ENCODE measurements at regions not wholly inside any gene's neighbourhood (a gene's known extent, or its start where the extent isn't known, plus 50 kb on each side); places are given as distances from the start of the nearest gene placed in this dataset.

DNA sequence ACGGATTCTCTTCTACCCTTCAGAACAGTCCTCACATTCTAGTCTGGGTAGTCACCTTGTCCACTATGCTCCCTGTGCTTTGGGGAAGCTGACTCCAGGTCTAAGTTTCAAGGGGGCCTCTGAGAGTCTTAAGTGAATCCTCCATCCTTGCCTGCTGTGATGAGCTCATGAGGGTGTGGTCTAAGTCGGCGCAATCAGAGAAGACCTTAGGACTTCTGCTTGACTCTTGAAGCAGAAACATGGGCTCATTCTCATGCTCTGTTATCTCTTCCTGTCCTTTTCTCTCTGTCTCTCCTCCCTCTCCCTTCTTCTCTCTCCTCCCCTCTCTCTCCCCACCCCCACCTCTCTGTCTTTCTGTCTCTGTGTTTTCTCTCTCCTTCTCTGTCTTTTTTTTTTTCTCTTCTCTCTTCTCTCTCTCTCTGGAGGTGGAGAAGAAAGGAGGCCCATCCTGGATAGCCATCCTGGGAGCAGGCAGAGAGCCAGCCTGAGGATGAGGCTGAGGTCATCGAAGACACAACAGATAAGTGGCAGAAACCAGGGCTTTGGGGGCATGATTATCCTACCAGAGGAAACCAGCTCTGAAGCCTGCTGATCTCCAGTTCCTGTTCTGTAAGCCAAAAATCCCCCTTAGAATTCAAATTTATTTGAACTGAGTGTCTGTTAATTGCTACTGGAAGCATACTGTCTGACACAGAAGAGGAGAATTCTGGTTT lies 245.6 kb downstream of the SIPA1L2 start:
- Histone ChIP-seq H3K4me3 (ENCODE audit: low read depth in 1 of 5, low read length in 5 of 5) (no peak overlapping the region), H3K4me1 (ENCODE audit: control insufficient read depth in 5 of 5, insufficient read depth in 5 of 5, low read length in 5 of 5) (no peaks in the 10 kb centered on the region), H3K9me3 (ENCODE audit: control insufficient read depth in 5 of 5, low read length in 5 of 5) (no peaks in the 10 kb centered on the region), H3K27me3 (ENCODE audit: control insufficient read depth in 5 of 5, insufficient read depth in 4 of 5, low read length in 5 of 5) (peaks cover 0 to 4% (median 0%) of the 10 kb centered on the region in 5 donors), H3K27ac (ENCODE audit: low read depth, low read length) (no peak overlapping the region), H3K36me3 (ENCODE audit: control insufficient read depth in 5 of 5, insufficient read depth in 5 of 5, low read length in 5 of 5) (no peaks in the 10 kb centered on the region), H3K9ac (ENCODE audit: low read length in 5 of 5) (no peak overlapping the region)

DNA sequence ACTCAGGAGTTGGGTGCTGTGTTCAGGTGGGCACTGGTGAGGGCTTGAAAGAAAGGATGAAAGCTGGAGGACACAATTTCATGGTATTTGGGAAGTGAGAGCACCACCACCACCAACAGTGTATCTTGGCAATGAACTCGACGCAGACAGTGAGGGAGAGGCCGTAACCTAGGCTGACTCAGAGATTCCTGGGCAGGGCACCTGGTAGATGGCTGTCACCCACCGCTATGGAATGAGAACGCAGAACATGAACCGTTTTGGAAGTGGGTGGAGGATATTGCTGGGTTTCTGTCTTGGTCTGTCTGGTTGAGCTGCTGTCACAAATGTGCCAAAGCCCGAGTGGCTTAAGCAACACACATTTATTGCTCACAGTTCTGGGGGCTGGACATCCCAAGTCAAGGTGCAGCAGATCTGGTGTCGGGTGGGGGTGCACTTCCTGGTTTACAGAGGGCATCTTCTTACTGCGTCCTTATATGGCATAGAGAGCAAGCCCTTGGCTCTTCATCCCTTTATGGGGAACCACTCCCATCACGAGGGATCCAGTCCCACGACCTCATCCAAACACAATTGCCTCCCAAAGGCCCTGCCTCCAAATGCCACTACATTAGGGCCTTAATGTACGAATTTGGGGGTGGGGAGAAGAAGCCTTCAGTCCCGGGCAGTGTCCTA lies 246.3 kb downstream of the SIPA1L2 start:
- H3K9me3 ChIP-seq (ENCODE audit: control insufficient read depth in 5 of 5, low read length in 5 of 5), result no peaks in the 10 kb centered on the region
- no peak overlapping the region for H3K27ac ChIP-seq (ENCODE audit: low read depth, low read length)
- peaks cover 0 to 6% (median 3%) of the 10 kb centered on the region in 5 donors for H3K4me1 ChIP-seq (ENCODE audit: control insufficient read depth in 5 of 5, insufficient read depth in 5 of 5, low read length in 5 of 5)
- H3K9ac ChIP-seq (ENCODE audit: low read length in 5 of 5), result no peak overlapping the region
- H3K4me3 ChIP-seq (ENCODE audit: low read depth in 1 of 5, low read length in 5 of 5), result no peak overlapping the region
- H3K27me3 ChIP-seq (ENCODE audit: control insufficient read depth in 5 of 5, insufficient read depth in 4 of 5, low read length in 5 of 5), result peaks cover 0 to 4% (median 0%) of the 10 kb centered on the region in 5 donors
- H3K36me3 ChIP-seq (ENCODE audit: control insufficient read depth in 5 of 5, insufficient read depth in 5 of 5, low read length in 5 of 5), result no peaks in the 10 kb centered on the region

DNA sequence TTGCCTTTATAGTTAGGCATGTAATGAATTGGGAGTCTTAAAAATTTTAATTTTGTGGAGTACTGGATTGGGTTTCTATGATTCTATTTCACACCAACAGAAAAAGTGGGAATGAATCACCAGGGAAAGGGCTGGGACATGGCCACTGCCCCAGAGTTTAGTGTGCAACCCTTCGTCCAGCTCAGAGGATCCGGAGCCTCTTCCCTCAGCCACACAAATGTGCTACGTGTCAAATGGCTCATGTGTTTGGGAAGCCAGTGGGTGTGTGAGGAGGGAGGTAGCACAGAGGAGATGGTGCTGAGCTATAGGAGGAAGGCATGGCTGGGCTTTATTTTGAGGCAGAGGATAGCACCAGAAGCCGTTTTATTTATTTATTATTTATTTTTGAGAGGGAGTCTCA lies 247.3 kb downstream of the SIPA1L2 start:
- Histone ChIP-seq H3K9me3 (ENCODE audit: control insufficient read depth in 5 of 5, low read length in 5 of 5) (no peaks in the 10 kb centered on the region), H3K4me1 (ENCODE audit: control insufficient read depth in 5 of 5, insufficient read depth in 5 of 5, low read length in 5 of 5) (peaks cover 5 to 14% (median 10%) of the 10 kb centered on the region in 5 donors), H3K9ac (ENCODE audit: low read length in 5 of 5) (no peak overlapping the region), H3K27ac (ENCODE audit: low read depth, low read length) (no peak overlapping the region), H3K27me3 (ENCODE audit: control insufficient read depth in 5 of 5, insufficient read depth in 4 of 5, low read length in 5 of 5) (peaks cover 0 to 4% (median 0%) of the 10 kb centered on the region in 5 donors), H3K4me3 (ENCODE audit: low read depth in 1 of 5, low read length in 5 of 5) (no peak overlapping the region), H3K36me3 (ENCODE audit: control insufficient read depth in 5 of 5, insufficient read depth in 5 of 5, low read length in 5 of 5) (no peaks in the 10 kb centered on the region)

DNA sequence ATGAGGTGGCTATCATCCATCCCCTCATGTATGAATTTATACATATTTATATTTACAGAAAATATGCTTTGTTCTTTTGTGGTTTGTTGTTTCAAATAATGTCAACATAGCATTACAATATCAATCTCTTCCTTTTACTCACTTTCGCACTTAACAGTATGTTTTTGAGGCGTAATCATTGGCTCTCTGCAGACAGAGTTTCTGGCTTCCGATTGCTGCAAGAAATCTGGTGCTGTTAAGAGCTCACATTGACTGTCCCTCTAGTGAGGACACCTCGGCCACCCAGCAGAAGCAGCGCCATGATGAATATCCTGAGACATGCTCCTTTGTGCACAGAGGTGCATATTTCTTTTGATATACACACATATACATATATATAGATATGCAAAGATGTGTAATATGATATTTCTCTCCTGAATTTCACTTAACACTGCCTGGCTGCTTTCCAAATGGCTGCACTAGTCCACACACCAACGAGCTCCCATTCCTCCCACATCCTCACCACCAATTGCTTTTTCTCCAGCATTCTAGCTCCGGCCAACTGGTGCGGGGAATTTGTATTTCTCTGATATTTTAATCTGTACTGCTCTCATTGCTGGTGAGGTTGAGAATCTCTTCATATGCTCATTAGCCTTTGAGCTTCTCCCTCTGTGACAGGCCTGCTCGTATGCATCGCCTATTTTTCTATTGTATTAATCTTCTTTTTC lies 248.4 kb downstream of the SIPA1L2 start:
- H3K9me3 ChIP-seq (ENCODE audit: control insufficient read depth in 5 of 5, low read length in 5 of 5), result no peaks in the 10 kb centered on the region
- peaks cover 0 to 4% (median 0%) of the 10 kb centered on the region in 5 donors for H3K27me3 ChIP-seq (ENCODE audit: control insufficient read depth in 5 of 5, insufficient read depth in 4 of 5, low read length in 5 of 5)
- H3K27ac ChIP-seq (ENCODE audit: low read depth, low read length), result no peak overlapping the region
- H3K36me3 ChIP-seq (ENCODE audit: control insufficient read depth in 5 of 5, insufficient read depth in 5 of 5, low read length in 5 of 5), result no peaks in the 10 kb centered on the region
- peaks cover 6 to 23% (median 13%) of the 10 kb centered on the region in 5 donors for H3K4me1 ChIP-seq (ENCODE audit: control insufficient read depth in 5 of 5, insufficient read depth in 5 of 5, low read length in 5 of 5)
- no peak overlapping the region for H3K9ac ChIP-seq (ENCODE audit: low read length in 5 of 5)
- H3K4me3 ChIP-seq (ENCODE audit: low read depth in 1 of 5, low read length in 5 of 5), result no peak overlapping the region

DNA sequence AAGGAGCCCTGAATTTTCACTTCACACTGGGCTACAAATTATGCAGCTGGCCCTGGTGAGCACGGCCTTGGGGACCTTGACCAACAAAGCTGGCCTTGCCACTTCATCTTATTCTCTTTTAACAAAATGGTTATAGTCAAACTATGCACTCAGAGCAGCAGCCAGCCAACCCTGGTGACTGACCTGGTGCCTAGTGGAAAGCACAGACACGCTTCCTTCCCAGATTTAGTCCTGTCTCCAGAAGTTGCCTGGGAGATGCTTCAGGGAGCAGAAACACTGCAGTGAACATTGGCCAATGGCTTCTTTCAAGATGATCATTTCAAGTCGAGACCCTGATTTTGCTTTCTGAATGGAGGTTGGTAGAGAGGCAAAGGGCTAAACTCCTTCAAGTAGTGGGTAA lies 249.3 kb downstream of the SIPA1L2 start:
- peaks cover 6 to 24% (median 13%) of the 10 kb centered on the region in 5 donors for H3K4me1 ChIP-seq (ENCODE audit: control insufficient read depth in 5 of 5, insufficient read depth in 5 of 5, low read length in 5 of 5)
- H3K27me3 ChIP-seq (ENCODE audit: control insufficient read depth in 5 of 5, insufficient read depth in 4 of 5, low read length in 5 of 5), result peaks cover 0 to 4% (median 0%) of the 10 kb centered on the region in 5 donors
- no peak overlapping the region for H3K27ac ChIP-seq (ENCODE audit: low read depth, low read length)
- no peak overlapping the region for H3K9ac ChIP-seq (ENCODE audit: low read length in 5 of 5)
- no peaks in the 10 kb centered on the region for H3K9me3 ChIP-seq (ENCODE audit: control insufficient read depth in 5 of 5, low read length in 5 of 5)
- no peak overlapping the region for H3K4me3 ChIP-seq (ENCODE audit: low read depth in 1 of 5, low read length in 5 of 5)
- H3K36me3 ChIP-seq (ENCODE audit: control insufficient read depth in 5 of 5, insufficient read depth in 5 of 5, low read length in 5 of 5), result no peaks in the 10 kb centered on the region

DNA sequence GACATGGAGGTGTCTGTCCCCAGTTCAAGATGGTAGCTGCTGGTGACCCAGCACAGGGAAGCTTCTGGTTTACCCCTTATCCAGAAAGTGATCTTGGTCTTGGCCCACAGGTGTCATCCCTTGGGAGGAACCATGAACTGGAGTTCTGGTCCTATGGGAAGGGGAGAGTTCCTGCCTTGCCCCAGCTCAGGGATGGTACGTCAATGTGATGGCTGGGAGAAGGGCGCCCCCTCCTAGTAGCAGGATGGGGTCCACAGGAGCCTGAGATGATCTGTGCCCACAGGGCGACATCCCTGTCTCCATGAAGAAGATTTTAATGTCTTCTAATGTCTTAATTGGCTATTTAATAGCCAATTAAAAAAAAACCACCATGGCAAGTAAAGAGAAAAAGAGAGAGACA lies 249.8 kb downstream of the SIPA1L2 start:
- H3K9me3 ChIP-seq (ENCODE audit: control insufficient read depth in 5 of 5, low read length in 5 of 5), result no peaks in the 10 kb centered on the region
- H3K9ac ChIP-seq (ENCODE audit: low read length in 5 of 5), result no peak overlapping the region
- H3K4me3 ChIP-seq (ENCODE audit: low read depth in 1 of 5, low read length in 5 of 5), result no peak overlapping the region
- H3K36me3 ChIP-seq (ENCODE audit: control insufficient read depth in 5 of 5, insufficient read depth in 5 of 5, low read length in 5 of 5), result no peaks in the 10 kb centered on the region
- H3K4me1 ChIP-seq (ENCODE audit: control insufficient read depth in 5 of 5, insufficient read depth in 5 of 5, low read length in 5 of 5), result peaks cover 6 to 24% (median 13%) of the 10 kb centered on the region in 5 donors
- H3K27me3 ChIP-seq (ENCODE audit: control insufficient read depth in 5 of 5, insufficient read depth in 4 of 5, low read length in 5 of 5), result peaks cover 0 to 4% (median 0%) of the 10 kb centered on the region in 5 donors
- no peak overlapping the region for H3K27ac ChIP-seq (ENCODE audit: low read depth, low read length)

DNA sequence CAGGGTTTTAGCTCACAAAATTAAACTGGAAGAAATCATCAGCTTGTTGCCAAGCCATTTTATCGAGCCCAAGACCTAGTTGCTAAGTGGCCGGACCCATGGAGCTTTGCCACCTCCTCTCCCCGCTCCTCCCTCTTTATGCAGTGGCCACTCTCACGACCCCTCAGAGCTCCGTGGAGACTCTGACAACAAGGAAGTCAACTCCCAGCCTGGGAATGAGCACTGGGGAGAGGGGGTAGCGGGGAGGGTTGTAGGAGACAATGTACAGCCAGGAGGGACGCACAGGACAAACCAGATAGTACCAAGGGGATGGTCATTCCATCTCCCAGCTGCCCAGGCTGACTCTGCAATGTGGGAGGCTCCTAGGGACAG lies 250.9 kb downstream of the SIPA1L2 start:
- no peaks in the 10 kb centered on the region for H3K36me3 ChIP-seq (ENCODE audit: control insufficient read depth in 5 of 5, insufficient read depth in 5 of 5, low read length in 5 of 5)
- no peak overlapping the region for H3K4me3 ChIP-seq (ENCODE audit: low read depth in 1 of 5, low read length in 5 of 5)
- H3K27me3 ChIP-seq (ENCODE audit: control insufficient read depth in 5 of 5, insufficient read depth in 4 of 5, low read length in 5 of 5), result no peaks in the 10 kb centered on the region
- H3K9me3 ChIP-seq (ENCODE audit: control insufficient read depth in 5 of 5, low read length in 5 of 5), result no peaks in the 10 kb centered on the region
- no peak overlapping the region for H3K9ac ChIP-seq (ENCODE audit: low read length in 5 of 5)
- H3K27ac ChIP-seq (ENCODE audit: low read depth, low read length), result no peak overlapping the region
- peaks cover 6 to 24% (median 13%) of the 10 kb centered on the region in 5 donors for H3K4me1 ChIP-seq (ENCODE audit: control insufficient read depth in 5 of 5, insufficient read depth in 5 of 5, low read length in 5 of 5)

DNA sequence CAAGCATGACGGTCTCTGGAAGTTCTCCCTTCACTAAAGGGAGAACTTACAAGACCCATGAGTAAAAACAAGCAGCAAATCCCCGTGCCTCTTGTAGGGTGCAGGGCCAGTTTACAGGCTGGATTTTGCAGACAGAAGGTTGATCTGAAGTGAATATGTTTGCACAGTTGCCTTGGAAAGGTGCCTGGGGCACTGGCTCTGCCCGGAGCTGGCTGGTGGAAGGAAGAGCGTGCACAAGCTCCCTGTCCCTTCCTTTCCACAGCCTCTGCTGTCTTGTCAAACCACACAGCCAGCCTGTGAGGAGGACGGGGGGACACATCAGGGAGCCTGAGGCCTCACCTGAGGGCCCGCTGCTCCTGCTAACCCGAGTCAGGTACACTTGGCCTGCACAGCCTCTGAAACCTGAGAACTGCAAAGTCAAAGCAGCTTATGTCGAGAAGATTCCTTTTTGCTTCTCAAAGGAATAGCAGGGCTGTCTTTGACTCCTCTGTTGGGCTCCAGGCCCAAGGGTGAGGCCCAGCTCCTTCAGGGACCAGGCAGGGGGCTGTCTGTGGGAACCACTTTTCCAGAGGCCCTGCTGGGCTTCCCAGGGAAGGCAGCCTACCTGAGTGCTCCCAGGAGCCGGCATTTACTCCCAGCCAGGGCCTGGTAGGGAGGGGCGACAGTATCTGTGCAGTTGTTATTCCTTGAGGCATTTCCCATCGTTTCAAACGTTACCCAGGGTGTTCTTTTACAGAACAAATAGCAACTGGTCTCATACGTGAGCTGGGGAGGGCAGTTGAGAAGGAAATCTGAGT lies 251.5 kb downstream of the SIPA1L2 start:
- H3K36me3 ChIP-seq (ENCODE audit: control insufficient read depth in 5 of 5, insufficient read depth in 5 of 5, low read length in 5 of 5), result no peaks in the 10 kb centered on the region
- no peaks in the 10 kb centered on the region for H3K27me3 ChIP-seq (ENCODE audit: control insufficient read depth in 5 of 5, insufficient read depth in 4 of 5, low read length in 5 of 5)
- no peaks in the 10 kb centered on the region for H3K9me3 ChIP-seq (ENCODE audit: control insufficient read depth in 5 of 5, low read length in 5 of 5)
- H3K4me1 ChIP-seq (ENCODE audit: control insufficient read depth in 5 of 5, insufficient read depth in 5 of 5, low read length in 5 of 5), result peaks cover 6 to 28% (median 13%) of the 10 kb centered on the region in 5 donors
- H3K27ac ChIP-seq (ENCODE audit: low read depth, low read length), result no peak overlapping the region
- H3K4me3 ChIP-seq (ENCODE audit: low read depth in 1 of 5, low read length in 5 of 5), result no peak overlapping the region
- H3K9ac ChIP-seq (ENCODE audit: low read length in 5 of 5), result no peak overlapping the region

DNA sequence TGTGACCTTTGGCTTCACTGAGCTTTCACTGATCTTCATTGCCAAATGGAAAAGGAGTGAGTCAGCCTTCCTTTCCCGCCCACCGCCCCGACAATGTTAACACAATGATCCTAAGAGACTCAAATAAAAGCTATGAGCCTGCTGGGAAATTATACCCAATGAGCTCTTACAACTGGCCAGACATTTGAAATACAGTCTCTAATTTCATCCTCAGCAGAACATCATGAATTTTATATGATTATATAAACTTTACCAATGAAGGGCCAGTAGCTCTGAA lies 252.5 kb downstream of the SIPA1L2 start:
- no peak overlapping the region for H3K4me3 ChIP-seq (ENCODE audit: low read depth in 1 of 5, low read length in 5 of 5)
- H3K9ac ChIP-seq (ENCODE audit: low read length in 5 of 5), result no peak overlapping the region
- H3K9me3 ChIP-seq (ENCODE audit: control insufficient read depth in 5 of 5, low read length in 5 of 5), result no peaks in the 10 kb centered on the region
- no peaks in the 10 kb centered on the region for H3K27me3 ChIP-seq (ENCODE audit: control insufficient read depth in 5 of 5, insufficient read depth in 4 of 5, low read length in 5 of 5)
- no peaks in the 10 kb centered on the region for H3K36me3 ChIP-seq (ENCODE audit: control insufficient read depth in 5 of 5, insufficient read depth in 5 of 5, low read length in 5 of 5)
- H3K27ac ChIP-seq (ENCODE audit: low read depth, low read length), result no peak overlapping the region
- peaks cover 6 to 30% (median 13%) of the 10 kb centered on the region in 5 donors for H3K4me1 ChIP-seq (ENCODE audit: control insufficient read depth in 5 of 5, insufficient read depth in 5 of 5, low read length in 5 of 5)
